ENCODE measurements at regions not wholly inside any gene's neighbourhood (a gene's known extent, or its start where the extent isn't known, plus 50 kb on each side); places are given as distances from the start of the nearest gene placed in this dataset.
"Not testable (repeated sequence)": the region's sequence is repeated elsewhere in the genome, so short reads cannot be mapped to it uniquely, and the experiment has no call there.

- TF ChIP-seq, protein P1, sequence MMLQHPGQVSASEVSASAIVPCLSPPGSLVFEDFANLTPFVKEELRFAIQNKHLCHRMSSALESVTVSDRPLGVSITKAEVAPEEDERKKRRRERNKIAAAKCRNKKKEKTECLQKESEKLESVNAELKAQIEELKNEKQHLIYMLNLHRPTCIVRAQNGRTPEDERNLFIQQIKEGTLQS (IDR thresholded peaks at IDR 0.05), result no peak
- TF ChIP-seq RAD21 (IDR thresholded peaks at IDR 0.05), result no peak
Measured at GRCh38 chr3:74135808-74136207, 478.7 kb downstream of the CNTN3 start (continued).

- TF ChIP-seq, protein P2, sequence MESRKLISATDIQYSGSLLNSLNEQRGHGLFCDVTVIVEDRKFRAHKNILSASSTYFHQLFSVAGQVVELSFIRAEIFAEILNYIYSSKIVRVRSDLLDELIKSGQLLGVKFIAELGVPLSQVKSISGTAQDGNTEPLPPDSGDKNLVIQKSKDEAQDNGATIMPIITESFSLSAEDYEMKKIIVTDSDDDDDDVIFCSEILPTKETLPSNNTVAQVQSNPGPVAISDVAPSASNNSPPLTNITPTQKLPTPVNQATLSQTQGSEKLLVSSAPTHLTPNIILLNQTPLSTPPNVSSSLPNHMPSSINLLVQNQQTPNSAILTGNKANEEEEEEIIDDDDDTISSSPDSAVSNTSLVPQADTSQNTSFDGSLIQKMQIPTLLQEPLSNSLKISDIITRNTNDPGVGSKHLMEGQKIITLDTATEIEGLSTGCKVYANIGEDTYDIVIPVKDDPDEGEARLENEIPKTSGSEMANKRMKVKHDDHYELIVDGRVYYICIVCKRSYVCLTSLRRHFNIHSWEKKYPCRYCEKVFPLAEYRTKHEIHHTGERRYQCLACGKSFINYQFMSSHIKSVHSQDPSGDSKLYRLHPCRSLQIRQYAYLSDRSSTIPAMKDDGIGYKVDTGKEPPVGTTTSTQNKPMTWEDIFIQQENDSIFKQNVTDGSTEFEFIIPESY (IDR thresholded peaks at IDR 0.05), result no peak
- no peak for TF ChIP-seq RAD21 (IDR thresholded peaks at IDR 0.05)
- no peak for TF ChIP-seq YY1 (IDR thresholded peaks at IDR 0.05)
- no peak for TF ChIP-seq MAX (IDR thresholded peaks at IDR 0.05)
- no peak for TF ChIP-seq HNF4A (conservative IDR thresholded peaks at IDR 0.05)
- TF ChIP-seq JUND (IDR thresholded peaks at IDR 0.05), result no peak
- no peak for TF ChIP-seq TAF1 (conservative IDR thresholded peaks at IDR 0.05)
- no peak for TF ChIP-seq HNF4G (IDR thresholded peaks at IDR 0.05)
- no peak for TF ChIP-seq SP1 (IDR thresholded peaks at IDR 0.05)
- no peak for TF ChIP-seq EGR1 (IDR thresholded peaks at IDR 0.05; ENCODE audit: low read depth in 2 of 2)
- no peak for TF ChIP-seq NR2F2 (IDR thresholded peaks at IDR 0.05)
- no peak for TF ChIP-seq GABPA (IDR thresholded peaks at IDR 0.05 in 1 of 2, conservative IDR thresholded peaks at IDR 0.05 in 1 of 2)
- TF ChIP-seq REST (IDR thresholded peaks at IDR 0.05), result no peak
- no peak for TF ChIP-seq FOXA1 (IDR thresholded peaks at IDR 0.05)
- TF ChIP-seq, protein P3, sequence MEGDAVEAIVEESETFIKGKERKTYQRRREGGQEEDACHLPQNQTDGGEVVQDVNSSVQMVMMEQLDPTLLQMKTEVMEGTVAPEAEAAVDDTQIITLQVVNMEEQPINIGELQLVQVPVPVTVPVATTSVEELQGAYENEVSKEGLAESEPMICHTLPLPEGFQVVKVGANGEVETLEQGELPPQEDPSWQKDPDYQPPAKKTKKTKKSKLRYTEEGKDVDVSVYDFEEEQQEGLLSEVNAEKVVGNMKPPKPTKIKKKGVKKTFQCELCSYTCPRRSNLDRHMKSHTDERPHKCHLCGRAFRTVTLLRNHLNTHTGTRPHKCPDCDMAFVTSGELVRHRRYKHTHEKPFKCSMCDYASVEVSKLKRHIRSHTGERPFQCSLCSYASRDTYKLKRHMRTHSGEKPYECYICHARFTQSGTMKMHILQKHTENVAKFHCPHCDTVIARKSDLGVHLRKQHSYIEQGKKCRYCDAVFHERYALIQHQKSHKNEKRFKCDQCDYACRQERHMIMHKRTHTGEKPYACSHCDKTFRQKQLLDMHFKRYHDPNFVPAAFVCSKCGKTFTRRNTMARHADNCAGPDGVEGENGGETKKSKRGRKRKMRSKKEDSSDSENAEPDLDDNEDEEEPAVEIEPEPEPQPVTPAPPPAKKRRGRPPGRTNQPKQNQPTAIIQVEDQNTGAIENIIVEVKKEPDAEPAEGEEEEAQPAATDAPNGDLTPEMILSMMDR (IDR thresholded peaks at IDR 0.05; ENCODE audit: low read depth, low read length, missing input control), result no peak
- no peak for TF ChIP-seq FOXA2 (IDR thresholded peaks at IDR 0.05)
- TF ChIP-seq, protein P1 (IDR thresholded peaks at IDR 0.05), result no peak
- no peak for TF ChIP-seq RXRA (IDR thresholded peaks at IDR 0.05)
- H3K36me3 ChIP-seq (ENCODE audit: control insufficient read depth in 4 of 4, insufficient read depth in 3 of 4, low read depth in 1 of 4, low read length in 3 of 4), result no peaks in the 10 kb centered on the region
- H3K27ac ChIP-seq (ENCODE audit: low read depth in 1 of 2, low read length in 2 of 2), result no peak overlapping the region
- H3K9ac ChIP-seq (ENCODE audit: low read depth in 1 of 2, low read length in 2 of 2), result no peak overlapping the region
- H3K9me3 ChIP-seq (ENCODE audit: control insufficient read depth in 4 of 4, low read length in 3 of 4), result no peaks in the 10 kb centered on the region
- H3K4me1 ChIP-seq (ENCODE audit: control insufficient read depth in 4 of 4, insufficient read depth in 4 of 4, low read length in 3 of 4), result no peaks in the 10 kb centered on the region
- H3K4me3 ChIP-seq (ENCODE audit: low read depth in 1 of 3, low read length in 3 of 3), result no peak overlapping the region
- 77% methylated on average over 2 of the region's 2 CpGs for WGBS
- no peaks in the 10 kb centered on the region for H3K27me3 ChIP-seq (ENCODE audit: control insufficient read depth in 4 of 4, insufficient read depth in 4 of 4, low read length in 3 of 4)
- DNase-seq (ENCODE audit: low spot score), result no peak
Measured at GRCh38 chr3:74134831-74135230, 479.6 kb downstream of the CNTN3 start.

GRCh38 chr3:74131546-74132328, 482.7 kb downstream of the CNTN3 start:
- H3K9me3 ChIP-seq (ENCODE audit: control insufficient read depth in 4 of 4, low read length in 3 of 4); H3K9ac ChIP-seq (ENCODE audit: low read depth in 1 of 2, low read length in 2 of 2); H3K27ac ChIP-seq (ENCODE audit: low read depth in 1 of 2, low read length in 2 of 2); DNase-seq (ENCODE audit: low spot score); H3K4me3 ChIP-seq (ENCODE audit: low read depth in 1 of 3, low read length in 3 of 3); H3K27me3 ChIP-seq (ENCODE audit: control insufficient read depth in 4 of 4, insufficient read depth in 4 of 4, low read length in 3 of 4); H3K36me3 ChIP-seq (ENCODE audit: control insufficient read depth in 4 of 4, insufficient read depth in 3 of 4, low read depth in 1 of 4, low read length in 3 of 4); H3K4me1 ChIP-seq (ENCODE audit: control insufficient read depth in 4 of 4, insufficient read depth in 4 of 4, low read length in 3 of 4): not testable (repeated sequence)
- WGBS, result 81% methylated on average over 6 of the region's 6 CpGs
